Activated CD4-positive, alpha-beta T cell treated with anti-CD3 and anti-CD28 coated beads, Interleukin-2, amount 10 ng/mL, durations not matched to agents 7 days and 5 days (primary cell): ENCODE measurements at regions not wholly inside any gene's neighbourhood (a gene's known extent, or its start where the extent isn't known, plus 50 kb on each side); places are given as distances from the start of the nearest gene placed in this dataset.
A peak's percentile ranks its signal among the peaks of the same experiment; 100 is the strongest.
"Not testable (repeated sequence)": the region's sequence is repeated elsewhere in the genome, so short reads cannot be mapped to it uniquely, and the experiment has no call there.

Experiments used
- CTCF ChIA-PET: fragments of 350-600 bp; sonication (Branson Sonifier 250); formaldehyde crosslinking; loops from one replicate; lab custom pipeline; 2021; ENCODE audit warnings: antibody characterized with exemption; lab: Charles Lee
- POLR2A ChIA-PET: fragments of 350-600 bp; sonication (Branson Sonifier 250); formaldehyde crosslinking; loops from one replicate; lab custom pipeline; 2021; ENCODE audit warnings: antibody characterized with exemption; lab: Charles Lee
- DNase-seq: peaks from one replicate; pipeline ENCODE4 v3.0.0-alpha.2; 2020
- H3K27ac Mint-ChIP-seq: one replicate; pipeline ENCODE4 v1.8.0; 2021; ENCODE audit warnings: mild to moderate bottlenecking, moderate library complexity, mixed read lengths
- H3K27me3 Mint-ChIP-seq: one replicate; pipeline ENCODE4 v1.8.0; 2021; ENCODE audit warnings: mixed read lengths
- H3K36me3 Mint-ChIP-seq: one replicate; pipeline ENCODE4 v1.8.0; 2021; ENCODE audit warnings: low read depth, mixed read lengths
- H3K4me1 Mint-ChIP-seq: one replicate; pipeline ENCODE4 v1.8.0; 2021; ENCODE audit warnings: mixed read lengths
- H3K4me3 Mint-ChIP-seq: one replicate; pipeline ENCODE4 v1.8.0; 2021; ENCODE audit warnings: mild to moderate bottlenecking, moderate library complexity, mixed read lengths
- H3K9me3 Mint-ChIP-seq: one replicate; pipeline ENCODE4 v1.8.0; 2021; ENCODE audit warnings: mixed read lengths

GRCh38 chr2:144663207-144663606, 143.3 kb upstream of the ZEB2 start:
- no peak for DNase-seq
- CTCF ChIA-PET: no interaction called here
- H3K36me3 Mint-ChIP-seq: no peaks in the 10 kb centered on the region
- H3K27me3 Mint-ChIP-seq: peaks cover 2% of the 10 kb centered on the region
- no peaks in the 10 kb centered on the region for H3K9me3 Mint-ChIP-seq
- no peaks in the 10 kb centered on the region for H3K4me1 Mint-ChIP-seq
- H3K27ac Mint-ChIP-seq: no peak overlapping the region
- no peak overlapping the region for H3K4me3 Mint-ChIP-seq
- POLR2A ChIA-PET: no interaction called here

DNA sequence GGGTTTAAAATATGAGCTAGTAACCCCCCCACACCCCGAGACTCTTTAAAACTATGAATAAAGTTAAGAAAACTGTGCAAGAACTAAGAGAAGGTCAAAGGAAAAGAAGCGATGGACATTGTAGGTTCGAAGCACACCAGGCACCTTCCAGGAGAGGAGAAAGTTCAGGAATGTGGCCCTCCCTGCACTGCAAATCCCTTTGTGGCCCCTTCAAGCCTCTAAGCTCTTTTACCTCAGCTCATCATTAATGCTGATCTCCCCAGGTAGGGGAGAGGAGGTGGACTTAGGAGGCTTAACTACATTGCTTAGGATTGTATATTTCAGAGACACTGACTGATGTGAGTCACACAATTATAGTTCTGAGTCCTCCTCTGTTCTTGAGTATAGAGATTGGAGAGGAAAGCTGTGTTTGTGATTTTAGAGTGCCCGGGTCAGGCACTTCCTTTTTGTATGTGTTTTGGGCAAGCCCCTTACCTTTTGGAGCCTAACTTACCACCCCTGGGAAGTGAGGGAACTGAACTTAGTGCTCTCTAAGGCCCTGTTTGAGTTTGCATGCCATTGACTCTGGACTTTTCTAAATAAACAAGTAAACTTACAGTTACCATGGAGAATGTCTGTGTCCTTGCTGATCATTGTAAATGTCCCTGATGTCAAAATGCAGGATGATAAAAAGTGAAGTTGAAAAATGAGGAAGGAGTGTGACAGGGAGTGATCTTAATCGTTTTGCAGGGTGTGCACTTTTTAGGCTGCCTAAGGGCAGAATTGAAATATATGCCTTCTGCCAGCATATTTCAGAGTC, 140.8 kb upstream of the ZEB2 start:
- no peak overlapping the region for H3K27ac Mint-ChIP-seq
- POLR2A ChIA-PET: no interaction called here
- H3K4me3 Mint-ChIP-seq: no peak overlapping the region

GRCh38 chr2:144659731-144660275, 139.9 kb upstream of the ZEB2 start:
- H3K4me3 Mint-ChIP-seq: no peak overlapping the region
- H3K4me1 Mint-ChIP-seq: no peaks in the 10 kb centered on the region
- ChIA-PET POLR2A (no interaction called here), CTCF (no interaction called here)
- peak; percentile 17 for DNase-seq
- no peaks in the 10 kb centered on the region for H3K9me3 Mint-ChIP-seq
- no peak overlapping the region for H3K27ac Mint-ChIP-seq
- peaks cover 1% of the 10 kb centered on the region for H3K27me3 Mint-ChIP-seq
- no peaks in the 10 kb centered on the region for H3K36me3 Mint-ChIP-seq

More for the DNA sequence above, 140.8 kb upstream of the ZEB2 start:
- CTCF ChIA-PET: no interaction called here
- Mint-ChIP-seq H3K27me3 (peaks cover 1% of the 10 kb centered on the region), H3K4me1 (no peaks in the 10 kb centered on the region), H3K36me3 (no peaks in the 10 kb centered on the region), H3K9me3 (no peaks in the 10 kb centered on the region)
- DNase-seq: no peak

DNA sequence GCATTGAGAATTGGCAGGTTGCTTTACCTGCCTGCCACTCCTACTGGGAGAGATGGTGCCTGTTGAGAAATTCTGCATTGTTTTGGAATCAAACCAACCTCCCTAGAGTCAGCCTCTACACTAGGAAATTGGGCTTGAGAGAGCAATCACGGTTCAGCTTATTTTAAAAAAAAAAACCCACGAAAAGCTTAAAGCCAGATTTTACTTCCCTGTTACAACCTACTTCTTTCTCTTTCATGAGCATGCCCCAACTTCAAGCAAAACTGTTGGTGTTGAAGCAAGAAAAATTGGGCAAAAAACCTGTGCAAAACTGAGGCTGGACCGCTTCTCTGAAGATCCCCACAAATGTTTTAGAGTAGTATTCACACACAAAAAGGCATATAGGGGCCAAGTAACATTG, 134.6 kb upstream of the ZEB2 start:
- ChIA-PET CTCF (no interaction called here), POLR2A (no interaction called here)
- no peak overlapping the region for H3K27ac Mint-ChIP-seq
- H3K9me3 Mint-ChIP-seq: no peaks in the 10 kb centered on the region
- H3K36me3 Mint-ChIP-seq: no peaks in the 10 kb centered on the region
- DNase-seq: no peak
- peaks cover 5% of the 10 kb centered on the region for H3K27me3 Mint-ChIP-seq
- no peak overlapping the region for H3K4me3 Mint-ChIP-seq
- no peaks in the 10 kb centered on the region for H3K4me1 Mint-ChIP-seq

DNA sequence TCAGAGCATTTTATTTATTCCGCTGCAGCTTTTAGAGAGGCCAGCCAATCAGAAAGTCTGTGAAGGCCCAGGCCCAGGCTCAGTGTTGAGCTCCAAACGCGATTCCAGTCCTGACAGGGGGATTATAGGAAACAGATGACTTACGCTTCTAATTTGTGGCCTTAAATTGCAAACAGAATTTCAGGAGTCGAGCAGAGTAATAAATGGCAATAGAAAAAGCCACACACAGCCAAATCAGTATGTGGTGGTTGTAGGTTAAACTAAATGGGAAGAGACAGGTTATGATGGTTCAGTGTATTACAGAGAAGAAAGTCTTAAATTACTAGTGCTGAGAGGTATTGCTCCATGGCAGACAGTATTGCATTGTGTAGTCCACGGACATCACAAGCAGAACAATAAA, 131.0 kb upstream of the ZEB2 start:
- no peak for DNase-seq
- H3K27ac Mint-ChIP-seq: no peak overlapping the region
- POLR2A ChIA-PET: no interaction called here
- H3K9me3 Mint-ChIP-seq: no peaks in the 10 kb centered on the region
- no peaks in the 10 kb centered on the region for H3K4me1 Mint-ChIP-seq
- no peak overlapping the region for H3K4me3 Mint-ChIP-seq
- CTCF ChIA-PET: no interaction called here
- no peaks in the 10 kb centered on the region for H3K36me3 Mint-ChIP-seq
- H3K27me3 Mint-ChIP-seq: peaks cover 8% of the 10 kb centered on the region

DNA sequence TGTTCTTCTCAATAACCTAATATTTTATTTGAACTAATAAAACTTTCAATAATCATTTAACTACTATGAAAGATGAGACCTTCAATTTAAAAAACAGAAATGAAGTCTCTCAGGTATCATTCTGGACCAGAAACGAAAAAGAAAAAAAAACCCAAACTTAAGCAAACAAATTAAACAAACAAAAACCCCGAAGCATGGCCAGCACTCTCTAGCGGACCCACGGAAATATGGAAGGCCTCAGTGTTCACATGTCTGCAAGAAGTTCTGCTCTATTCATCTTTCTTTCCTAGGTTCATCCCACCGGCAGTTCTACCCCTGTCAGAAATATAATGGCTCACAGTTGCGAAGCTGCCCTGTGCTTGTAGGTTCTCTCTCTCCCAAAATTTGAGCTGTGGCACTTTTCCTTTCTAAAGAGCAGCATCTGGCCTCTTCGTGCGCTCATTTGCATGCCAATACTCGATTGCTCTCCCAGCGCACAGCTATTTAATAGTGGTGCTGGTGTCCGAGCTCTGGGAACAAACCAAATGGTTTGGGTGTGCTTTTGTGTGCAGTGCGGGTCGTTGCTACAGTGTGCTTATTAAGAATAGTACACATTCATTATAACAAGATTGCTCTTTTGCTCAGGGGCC, 129.0 kb upstream of the ZEB2 start:
- no peaks in the 10 kb centered on the region for H3K36me3 Mint-ChIP-seq
- H3K27ac Mint-ChIP-seq: no peak overlapping the region
- peaks cover 8% of the 10 kb centered on the region for H3K27me3 Mint-ChIP-seq
- ChIA-PET POLR2A (no interaction called here), CTCF (no interaction called here)
- H3K9me3 Mint-ChIP-seq: no peaks in the 10 kb centered on the region
- DNase-seq: no peak
- no peak overlapping the region for H3K4me3 Mint-ChIP-seq
- H3K4me1 Mint-ChIP-seq: no peaks in the 10 kb centered on the region

DNA sequence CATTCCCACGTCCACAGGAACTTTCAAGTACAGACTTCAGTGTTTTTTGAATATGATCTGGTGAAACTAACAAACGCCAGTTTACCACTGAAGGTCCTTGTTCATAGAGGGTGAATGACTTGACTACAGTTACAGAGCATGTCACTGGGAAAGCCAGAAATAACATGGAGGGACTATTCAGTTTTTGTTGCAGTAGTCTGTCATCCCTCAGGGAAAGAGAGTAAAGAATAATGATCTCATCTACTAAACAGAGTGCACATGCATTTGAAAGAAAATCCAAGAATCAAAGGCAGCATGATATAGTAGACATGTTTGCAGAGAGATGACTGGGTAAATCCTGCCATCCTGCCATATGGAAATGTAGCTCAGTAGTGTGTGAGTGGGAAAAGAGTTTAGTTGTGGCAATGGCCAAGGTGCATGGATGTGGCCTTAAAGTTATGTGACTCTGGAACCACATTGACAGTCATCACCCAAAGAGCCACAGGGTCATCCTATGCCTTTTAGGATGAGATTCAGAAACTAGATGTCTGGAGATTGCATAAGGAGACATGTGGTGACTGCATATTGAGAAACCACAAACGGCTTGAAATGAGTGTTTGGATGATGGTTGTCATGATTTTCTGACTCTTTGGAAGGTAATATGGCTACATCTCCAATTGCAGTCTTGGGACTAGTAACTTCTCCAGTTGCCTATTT, 125.3 kb upstream of the ZEB2 start:
- Mint-ChIP-seq H3K27me3 (peaks cover 7% of the 10 kb centered on the region), H3K4me3 (no peak overlapping the region), H3K4me1 (no peaks in the 10 kb centered on the region), H3K27ac (no peak overlapping the region), H3K36me3 (no peaks in the 10 kb centered on the region), H3K9me3 (no peaks in the 10 kb centered on the region)
- ChIA-PET POLR2A (no interaction called here), CTCF (no interaction called here)
- DNase-seq: no peak

DNA sequence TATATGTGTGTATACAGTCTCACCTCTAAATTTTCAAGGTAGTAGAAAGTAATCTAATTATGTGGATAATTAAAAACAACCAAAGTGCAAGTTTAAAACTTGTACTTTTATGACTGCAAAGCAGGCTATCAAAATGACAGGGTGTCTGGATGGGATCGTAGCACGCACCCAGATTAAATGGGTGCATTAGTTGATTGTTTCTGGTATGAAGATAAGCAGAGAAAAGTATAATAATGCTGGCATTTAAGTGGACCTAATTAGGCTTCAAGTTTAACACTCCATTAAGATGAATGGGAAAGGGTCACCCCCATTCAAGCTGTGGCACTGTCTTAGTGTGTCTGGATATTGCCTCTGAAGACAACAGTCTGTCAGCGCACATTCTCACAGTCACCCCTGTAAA, 124.6 kb upstream of the ZEB2 start:
- no peaks in the 10 kb centered on the region for H3K36me3 Mint-ChIP-seq
- ChIA-PET POLR2A (no interaction called here), CTCF (no interaction called here)
- no peak for DNase-seq
- no peaks in the 10 kb centered on the region for H3K9me3 Mint-ChIP-seq
- no peaks in the 10 kb centered on the region for H3K4me1 Mint-ChIP-seq
- H3K27ac Mint-ChIP-seq: no peak overlapping the region
- H3K4me3 Mint-ChIP-seq: no peak overlapping the region
- H3K27me3 Mint-ChIP-seq: peaks cover 7% of the 10 kb centered on the region

GRCh38 chr2:144643537-144644336, 123.8 kb upstream of the ZEB2 start:
- Mint-ChIP-seq H3K4me1 (no peaks in the 10 kb centered on the region), H3K36me3 (no peaks in the 10 kb centered on the region), H3K27me3 (peaks cover 3% of the 10 kb centered on the region), H3K27ac (no peak overlapping the region), H3K4me3 (no peak overlapping the region), H3K9me3 (no peaks in the 10 kb centered on the region)
- DNase-seq: no peak
- ChIA-PET POLR2A (no interaction called here), CTCF (no interaction called here)

DNA sequence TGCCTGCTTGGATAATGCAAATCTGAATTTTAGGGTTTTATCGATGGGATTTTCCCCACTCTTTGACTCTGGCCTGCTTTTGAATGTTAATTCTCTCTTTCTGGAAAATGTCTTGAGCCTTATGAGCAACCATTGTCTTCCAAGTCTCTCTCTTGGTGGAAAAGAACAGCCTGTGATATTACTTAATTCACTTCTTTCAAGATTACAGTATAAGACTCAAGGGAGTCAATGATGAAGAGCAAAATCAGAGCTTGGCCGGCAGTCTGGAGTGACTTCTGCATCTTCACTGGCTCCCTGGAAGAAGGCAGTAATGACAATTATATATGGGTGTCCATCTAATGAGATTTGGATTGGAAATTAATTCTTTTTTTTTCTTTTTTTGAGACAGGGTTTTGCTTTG, 122.9 kb upstream of the ZEB2 start:
- POLR2A ChIA-PET: no interaction called here
- no peaks in the 10 kb centered on the region for H3K36me3 Mint-ChIP-seq
- DNase-seq: no peak
- no peaks in the 10 kb centered on the region for H3K4me1 Mint-ChIP-seq
- H3K27me3 Mint-ChIP-seq: peaks cover 3% of the 10 kb centered on the region
- H3K4me3 Mint-ChIP-seq: no peak overlapping the region
- CTCF ChIA-PET: no interaction called here
- no peaks in the 10 kb centered on the region for H3K9me3 Mint-ChIP-seq
- no peak overlapping the region for H3K27ac Mint-ChIP-seq

DNA sequence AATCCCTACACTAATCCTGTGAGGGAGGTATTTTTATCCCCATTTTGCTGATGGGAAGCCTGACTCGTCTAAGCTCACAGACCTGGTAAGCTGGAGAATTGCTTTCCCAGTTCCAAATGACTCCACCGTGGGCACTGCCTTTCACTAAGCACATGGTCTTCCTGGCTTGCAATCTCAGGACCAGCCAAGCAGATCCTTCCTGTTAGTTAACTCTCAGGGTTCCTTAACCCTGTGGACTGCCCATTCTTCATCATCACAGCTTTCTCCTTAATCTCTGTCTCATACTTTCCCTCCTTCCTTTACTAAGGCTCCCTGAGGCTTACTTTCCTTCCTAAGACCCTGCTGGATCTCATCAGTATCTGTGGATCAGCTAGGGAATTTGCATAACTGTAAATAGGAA, 122.2 kb upstream of the ZEB2 start:
- ChIA-PET CTCF (no interaction called here), POLR2A (no interaction called here)
- H3K9me3 Mint-ChIP-seq: peaks cover 2% of the 10 kb centered on the region
- H3K4me1 Mint-ChIP-seq: no peaks in the 10 kb centered on the region
- H3K27me3 Mint-ChIP-seq: peaks cover 5% of the 10 kb centered on the region
- H3K4me3 Mint-ChIP-seq: no peak overlapping the region
- no peak overlapping the region for H3K27ac Mint-ChIP-seq
- no peaks in the 10 kb centered on the region for H3K36me3 Mint-ChIP-seq
- DNase-seq: no peak

GRCh38 chr2:144638250-144638649, 118.3 kb upstream of the ZEB2 start:
- H3K4me3 Mint-ChIP-seq, DNase-seq, H3K36me3 Mint-ChIP-seq, H3K27ac Mint-ChIP-seq, H3K9me3 Mint-ChIP-seq, H3K4me1 Mint-ChIP-seq, CTCF ChIA-PET: not testable (repeated sequence)
- peaks cover 20% of the 10 kb centered on the region for H3K27me3 Mint-ChIP-seq
- POLR2A ChIA-PET: interaction anchor here (0.6 kb wide), 1 partner anchor 64 kb away, joined by 5 read pairs; no protein-coding TSS in a partner anchor
